Brain microvascular endothelial cell (primary cell): ENCODE measurements at regions not wholly inside any gene's neighbourhood (a gene's known extent, or its start where the extent isn't known, plus 50 kb on each side); places are given as distances from the start of the nearest gene placed in this dataset.
A peak's percentile ranks its signal among the peaks of the same experiment; 100 is the strongest.

Source experiments
- DNase-seq: peaks from one replicate; pipeline ENCODE4 v3.0.0-alpha.2; 2020
- H3K27ac ChIP-seq: fragments of 250-450 bp; sonication (Bioruptor Pico); 2 replicates; pipeline ENCODE4 v1.5.1; 2020; ENCODE audit warnings: mild to moderate bottlenecking, moderate library complexity
- H3K27me3 ChIP-seq: fragments of 250-450 bp; sonication (Bioruptor Pico); replicated peaks from 2 replicates; pipeline ENCODE4 v1.5.1; 2020; ENCODE audit warnings: mild to moderate bottlenecking
- H3K36me3 ChIP-seq: fragments of 250-450 bp; sonication (Bioruptor Pico); replicated peaks from 2 replicates; pipeline ENCODE4 v1.5.1; 2020; ENCODE audit warnings: mild to moderate bottlenecking
- H3K4me3 ChIP-seq: 2 replicates; pipeline ENCODE4 v1.5.1; 2011; ENCODE audit warnings: low read depth, mild to moderate bottlenecking, control low read depth, low read length, moderate library complexity
- in situ Hi-C: cut with HindIII; loops from 2 replicates; pipeline ENCODE4 v1.10.0; 2017; ENCODE audit warnings: low sequenced_read_pairs, low pct_ligation_motif_present
- TF ChIP-seq, protein P1 (sequence below): IDR thresholded peaks from 2 replicates; pipeline ENCODE4 v1.5.1; 2011; ENCODE audit warnings: low read depth, mild to moderate bottlenecking, moderate library complexity, low read length, control low read depth, inconsistent platforms; ENCODE audit errors: missing control alignments

GRCh38 chr2:59033661-59034060, 792.5 kb upstream of the FANCL start:
- in situ Hi-C loops = no loop called here
- Histone ChIP-seq H3K27me3 (no peaks in the 10 kb centered on the region), H3K4me3 (no peak overlapping the region), H3K27ac (no peak overlapping the region), H3K36me3 (no peaks in the 10 kb centered on the region)
- DNase-seq = no peak
- TF ChIP-seq, protein P1, sequence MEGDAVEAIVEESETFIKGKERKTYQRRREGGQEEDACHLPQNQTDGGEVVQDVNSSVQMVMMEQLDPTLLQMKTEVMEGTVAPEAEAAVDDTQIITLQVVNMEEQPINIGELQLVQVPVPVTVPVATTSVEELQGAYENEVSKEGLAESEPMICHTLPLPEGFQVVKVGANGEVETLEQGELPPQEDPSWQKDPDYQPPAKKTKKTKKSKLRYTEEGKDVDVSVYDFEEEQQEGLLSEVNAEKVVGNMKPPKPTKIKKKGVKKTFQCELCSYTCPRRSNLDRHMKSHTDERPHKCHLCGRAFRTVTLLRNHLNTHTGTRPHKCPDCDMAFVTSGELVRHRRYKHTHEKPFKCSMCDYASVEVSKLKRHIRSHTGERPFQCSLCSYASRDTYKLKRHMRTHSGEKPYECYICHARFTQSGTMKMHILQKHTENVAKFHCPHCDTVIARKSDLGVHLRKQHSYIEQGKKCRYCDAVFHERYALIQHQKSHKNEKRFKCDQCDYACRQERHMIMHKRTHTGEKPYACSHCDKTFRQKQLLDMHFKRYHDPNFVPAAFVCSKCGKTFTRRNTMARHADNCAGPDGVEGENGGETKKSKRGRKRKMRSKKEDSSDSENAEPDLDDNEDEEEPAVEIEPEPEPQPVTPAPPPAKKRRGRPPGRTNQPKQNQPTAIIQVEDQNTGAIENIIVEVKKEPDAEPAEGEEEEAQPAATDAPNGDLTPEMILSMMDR = no peak

- no peak overlapping the region for H3K4me3 ChIP-seq
- no peaks in the 10 kb centered on the region for H3K27me3 ChIP-seq
- in situ Hi-C loops = no loop called here
- TF ChIP-seq, protein P1 = no peak
- no peak overlapping the region for H3K27ac ChIP-seq
- DNase-seq = no peak
- no peaks in the 10 kb centered on the region for H3K36me3 ChIP-seq
Observed at GRCh38 chr2:59032499-59032898, 791.4 kb upstream of the FANCL start.

DNA sequence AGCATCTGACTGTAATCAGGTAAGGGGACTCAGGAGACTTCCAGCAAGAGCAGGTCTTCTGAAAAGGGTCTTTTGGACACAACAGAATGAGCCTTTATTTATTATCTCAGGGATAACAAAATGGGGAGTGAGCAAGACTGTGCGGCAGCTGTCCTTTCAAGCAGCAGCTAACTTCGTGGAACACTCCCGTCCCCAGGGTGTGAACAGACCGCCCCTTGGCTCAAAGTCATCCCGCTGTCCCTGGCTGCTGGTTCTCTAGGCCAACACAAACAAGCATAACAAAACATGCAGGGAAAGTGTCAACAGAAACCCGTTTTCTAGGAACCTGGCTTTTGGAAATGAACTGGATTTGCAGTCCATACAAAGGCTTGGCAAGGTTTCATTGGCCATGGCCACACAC, 787.9 kb upstream of the FANCL start:
- Histone ChIP-seq H3K36me3 (no peaks in the 10 kb centered on the region), H3K27me3 (no peaks in the 10 kb centered on the region), H3K4me3 (no peak overlapping the region), H3K27ac (no peak overlapping the region)
- TF ChIP-seq, protein P1 = no peak
- DNase-seq = no peak
- in situ Hi-C loops = no loop called here

- TF ChIP-seq, protein P1 = no peak
- in situ Hi-C loops = no loop called here
Observed at GRCh38 chr2:59027320-59027719, 786.2 kb upstream of the FANCL start.

GRCh38 chr2:59025157-59025757, 784.1 kb upstream of the FANCL start:
- Histone ChIP-seq H3K36me3 (no peaks in the 10 kb centered on the region), H3K27me3 (no peaks in the 10 kb centered on the region), H3K27ac (no peak overlapping the region), H3K4me3 (no peak overlapping the region)
- TF ChIP-seq, protein P1 = peak; percentile 90
- in situ Hi-C loops = no loop called here
- peak; percentile 13 for DNase-seq

More at GRCh38 chr2:59027320-59027719, 786.2 kb upstream of the FANCL start:
- H3K36me3 ChIP-seq = no peaks in the 10 kb centered on the region
- DNase-seq = no peak
- H3K27ac ChIP-seq = no peak overlapping the region
- no peaks in the 10 kb centered on the region for H3K27me3 ChIP-seq
- H3K4me3 ChIP-seq = no peak overlapping the region

GRCh38 chr2:59021786-59022185, 780.7 kb upstream of the FANCL start:
- Histone ChIP-seq H3K27ac (no peak overlapping the region), H3K4me3 (no peak overlapping the region), H3K27me3 (no peaks in the 10 kb centered on the region), H3K36me3 (no peaks in the 10 kb centered on the region)
- TF ChIP-seq, protein P1 = no peak
- DNase-seq = no peak
- in situ Hi-C loops = no loop called here
